Thyroid gland (tissue), 4 donors: ENCODE measurements at regions not wholly inside any gene's neighbourhood (a gene's known extent, or its start where the extent isn't known, plus 50 kb on each side); places are given as distances from the start of the nearest gene placed in this dataset.

ENCODE experiments used
- DNase-seq, 2 donors: peaks; one replicate each; pipeline ENCODE4 v3.0.0-alpha.2; 2019
- H3K27ac ChIP-seq, 3 donors: fragments of 200-600 bp; sonication (generic); 1 replicate in 2 of 3; 2 replicates in 1 of 3; pipeline ENCODE4 v1.5.1; 2016 to 2019; ENCODE audit warnings: mild to moderate bottlenecking in 1 of 3, moderate library complexity in 1 of 3
- H3K27me3 ChIP-seq: fragments of 200-600 bp; sonication (generic); one replicate; pipeline ENCODE4 v1.5.1; 2019
- H3K36me3 ChIP-seq, 2 donors: fragments of 200-600 bp; sonication (generic); one replicate each; pipeline ENCODE4 v1.5.1; 2016 to 2019
- H3K4me1 ChIP-seq, 2 donors: fragments of 200-600 bp; sonication (generic); one replicate each; pipeline ENCODE4 v1.5.1; 2017 to 2019
- H3K4me3 ChIP-seq, 3 donors: fragments of 200-600 bp; sonication (generic); replicated peaks in 1 of 3; 1 replicate in 2 of 3; 2 replicates in 1 of 3; pipeline ENCODE4 v1.5.1; 2016; ENCODE audit warnings: mild to moderate bottlenecking in 1 of 3
- H3K9me3 ChIP-seq: fragments of 200-600 bp; sonication (generic); one replicate; pipeline ENCODE4 v1.5.1; 2017
- POLR2A ChIP-seq, 2 donors: fragments of 450-650 bp; IDR thresholded peaks; one replicate each; pipeline ENCODE4 v1.6.1; 2017; ENCODE audit warnings: antibody characterized with exemption in 2 of 2, mild to moderate bottlenecking in 2 of 2, moderate library complexity in 1 of 2
- WGBS, 2 donors: methylation state at CpG; one replicate each; pipeline ENCODE4 v1.1.5; 2017; 5-methylcytosine and 5-hydroxymethylcytosine counted together
- intact Hi-C: fragments of 100-400 bp; cut with DNase I; formaldehyde crosslinking; loops from one replicate; pipeline ENCODE4 v1.15.1; 2023
- TF ChIP-seq, protein P1 (sequence below), 6 experiments: fragments of 200-600 bp in 3 of 6; fragments of 450-650 bp in 3 of 6; sonication (generic) in 3 of 6; IDR thresholded peaks; one replicate each; pipeline ENCODE4 v1.5.1; 2016 to 2019; ENCODE audit warnings: antibody characterized with exemption in 6 of 6, mild to moderate bottlenecking in 2 of 6, inconsistent platforms in 1 of 6, moderate library complexity in 1 of 6

DNA sequence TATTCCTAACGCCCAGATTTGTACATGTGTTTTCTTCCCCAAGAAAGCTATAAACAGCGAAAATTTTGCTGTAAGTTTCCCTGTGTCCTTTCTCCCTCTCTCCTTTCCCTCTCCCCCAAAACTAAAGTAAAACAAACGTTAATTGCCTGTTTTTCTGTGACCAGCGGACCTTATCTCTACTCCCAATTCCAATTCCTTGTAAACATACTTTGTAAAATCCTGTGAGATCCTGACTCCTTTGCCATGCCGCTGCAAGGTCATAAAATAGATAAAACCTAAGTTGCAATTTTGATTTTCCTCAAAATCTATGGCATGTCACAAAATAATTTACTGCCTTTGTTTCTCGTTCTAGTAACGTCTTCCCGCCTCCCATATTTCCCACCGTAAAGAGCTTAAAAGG, 217.6 kb downstream of the USP6NL start:
- H3K36me3 ChIP-seq, result no peaks in the 10 kb centered on the region
- TF ChIP-seq, protein P1, sequence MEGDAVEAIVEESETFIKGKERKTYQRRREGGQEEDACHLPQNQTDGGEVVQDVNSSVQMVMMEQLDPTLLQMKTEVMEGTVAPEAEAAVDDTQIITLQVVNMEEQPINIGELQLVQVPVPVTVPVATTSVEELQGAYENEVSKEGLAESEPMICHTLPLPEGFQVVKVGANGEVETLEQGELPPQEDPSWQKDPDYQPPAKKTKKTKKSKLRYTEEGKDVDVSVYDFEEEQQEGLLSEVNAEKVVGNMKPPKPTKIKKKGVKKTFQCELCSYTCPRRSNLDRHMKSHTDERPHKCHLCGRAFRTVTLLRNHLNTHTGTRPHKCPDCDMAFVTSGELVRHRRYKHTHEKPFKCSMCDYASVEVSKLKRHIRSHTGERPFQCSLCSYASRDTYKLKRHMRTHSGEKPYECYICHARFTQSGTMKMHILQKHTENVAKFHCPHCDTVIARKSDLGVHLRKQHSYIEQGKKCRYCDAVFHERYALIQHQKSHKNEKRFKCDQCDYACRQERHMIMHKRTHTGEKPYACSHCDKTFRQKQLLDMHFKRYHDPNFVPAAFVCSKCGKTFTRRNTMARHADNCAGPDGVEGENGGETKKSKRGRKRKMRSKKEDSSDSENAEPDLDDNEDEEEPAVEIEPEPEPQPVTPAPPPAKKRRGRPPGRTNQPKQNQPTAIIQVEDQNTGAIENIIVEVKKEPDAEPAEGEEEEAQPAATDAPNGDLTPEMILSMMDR (IDR thresholded peaks at IDR 0.05), result no peak
- no peak for TF ChIP-seq POLR2A (IDR thresholded peaks at IDR 0.05)
- no peak overlapping the region for H3K27ac ChIP-seq
- no peaks in the 10 kb centered on the region for H3K27me3 ChIP-seq
- no peaks in the 10 kb centered on the region for H3K9me3 ChIP-seq
- 44 to 56% methylated on average over 9 of the region's 9 CpGs for WGBS, 2 donors
- intact Hi-C loops, result no loop called here
- peaks cover 0 to 4% of the 10 kb centered on the region in 2 donors for H3K4me1 ChIP-seq
- no peak for DNase-seq
- no peak overlapping the region for H3K4me3 ChIP-seq

DNA sequence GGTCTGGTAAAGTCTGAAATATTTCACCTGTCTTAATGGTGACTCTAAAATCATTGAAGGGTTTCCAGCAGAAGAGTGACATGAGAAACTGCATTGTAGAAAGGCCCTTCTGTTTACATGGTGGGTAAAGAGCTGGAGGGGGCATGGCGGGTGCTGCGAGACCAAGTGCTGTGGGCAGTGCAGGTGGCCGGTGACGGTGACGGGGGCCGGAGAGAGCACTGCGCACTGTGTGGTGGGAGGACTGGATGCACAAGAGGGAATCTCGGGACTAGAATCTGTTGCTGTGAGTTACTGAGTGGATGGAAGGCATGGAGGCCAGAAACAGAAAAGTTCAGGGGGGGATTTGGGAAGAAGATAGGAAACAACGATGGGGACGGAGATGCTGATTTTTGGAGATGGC, 218.7 kb downstream of the USP6NL start:
- intact Hi-C loops, result no loop called here
- TF ChIP-seq, protein P1 (IDR thresholded peaks at IDR 0.05), result no peak
- no peaks in the 10 kb centered on the region for H3K27me3 ChIP-seq
- H3K9me3 ChIP-seq, result no peaks in the 10 kb centered on the region
- no peak for DNase-seq
- H3K4me3 ChIP-seq, result no peak overlapping the region
- no peaks in the 10 kb centered on the region for H3K4me1 ChIP-seq
- no peaks in the 10 kb centered on the region for H3K36me3 ChIP-seq
- H3K27ac ChIP-seq, result no peak overlapping the region
- 95 to 97% methylated on average over 10 of the region's 10 CpGs for WGBS, 2 donors

DNA sequence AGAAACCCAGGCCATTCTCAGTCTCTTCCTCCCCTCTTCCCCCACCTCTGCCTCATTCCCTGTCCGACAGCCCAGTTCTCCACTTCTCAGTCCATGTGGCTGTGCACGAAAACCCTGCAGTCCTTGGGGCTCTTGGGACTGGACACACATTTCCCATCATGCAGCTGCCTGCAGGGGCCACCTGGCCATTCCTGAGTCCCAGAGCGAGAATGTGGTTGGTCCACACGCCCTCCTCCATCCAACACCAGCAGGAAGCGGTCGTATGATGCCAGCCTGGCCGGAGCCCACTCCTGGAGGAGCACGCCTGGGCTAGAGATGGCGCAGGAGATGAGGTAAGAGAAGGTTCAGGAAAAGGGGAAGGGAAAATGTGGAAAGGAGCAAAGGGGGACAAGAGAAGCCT, 222.5 kb downstream of the USP6NL start:
- intact Hi-C loops, result no loop called here
- no peaks in the 10 kb centered on the region for H3K9me3 ChIP-seq
- H3K36me3 ChIP-seq, result no peaks in the 10 kb centered on the region
- no peaks in the 10 kb centered on the region for H3K27me3 ChIP-seq
- no peak overlapping the region for H3K27ac ChIP-seq
- 86 to 94% methylated on average over 9 of the region's 9 CpGs for WGBS, 2 donors
- H3K4me3 ChIP-seq, result no peak overlapping the region
- DNase-seq, result no peak
- no peaks in the 10 kb centered on the region for H3K4me1 ChIP-seq
- TF ChIP-seq, protein P1 (IDR thresholded peaks at IDR 0.05), result no peak
- no peak for TF ChIP-seq POLR2A (IDR thresholded peaks at IDR 0.05)

DNA sequence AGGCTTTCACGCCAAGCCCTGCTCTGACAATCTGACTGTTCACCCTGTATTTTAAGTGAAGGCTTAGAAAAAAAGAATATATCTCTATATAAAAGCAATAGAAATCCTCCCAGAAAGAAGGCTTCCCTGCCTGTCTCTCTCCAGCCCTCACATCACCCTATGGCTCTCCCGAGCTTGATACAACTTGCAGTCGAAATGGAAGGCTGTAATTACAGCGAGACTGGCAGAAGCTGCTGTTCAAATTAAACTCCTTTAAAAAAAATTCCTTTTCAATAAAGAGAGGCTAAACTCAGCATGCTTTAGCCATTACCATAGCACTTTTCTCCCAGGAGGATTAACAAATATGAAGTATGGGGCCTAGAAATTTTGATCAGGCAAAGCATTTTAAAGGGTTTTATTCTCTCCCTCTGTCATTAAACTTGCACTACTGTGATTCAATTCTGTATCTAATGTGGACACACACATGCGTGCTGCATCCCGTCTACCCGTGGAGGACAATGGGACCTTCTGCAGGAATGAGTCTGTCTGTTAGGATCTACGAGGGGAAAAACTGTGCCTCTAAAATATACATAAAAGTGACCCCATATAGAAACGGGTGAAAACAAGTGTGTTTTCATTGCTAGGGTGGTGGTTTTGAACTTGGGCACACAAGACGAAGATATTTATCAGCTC, 223.8 kb downstream of the USP6NL start:
- DNase-seq, result no peak
- H3K4me1 ChIP-seq, result no peaks in the 10 kb centered on the region
- H3K4me3 ChIP-seq, result no peak overlapping the region
- intact Hi-C loops, result no loop called here
- H3K9me3 ChIP-seq, result no peaks in the 10 kb centered on the region
- no peak for TF ChIP-seq POLR2A (IDR thresholded peaks at IDR 0.05)
- TF ChIP-seq, protein P1 (IDR thresholded peaks at IDR 0.05), result no peak
- WGBS, 2 donors, result 75 to 86% methylated on average over 10 of the region's 10 CpGs
- no peak overlapping the region for H3K27ac ChIP-seq
- H3K27me3 ChIP-seq, result no peaks in the 10 kb centered on the region
- no peaks in the 10 kb centered on the region for H3K36me3 ChIP-seq

DNA sequence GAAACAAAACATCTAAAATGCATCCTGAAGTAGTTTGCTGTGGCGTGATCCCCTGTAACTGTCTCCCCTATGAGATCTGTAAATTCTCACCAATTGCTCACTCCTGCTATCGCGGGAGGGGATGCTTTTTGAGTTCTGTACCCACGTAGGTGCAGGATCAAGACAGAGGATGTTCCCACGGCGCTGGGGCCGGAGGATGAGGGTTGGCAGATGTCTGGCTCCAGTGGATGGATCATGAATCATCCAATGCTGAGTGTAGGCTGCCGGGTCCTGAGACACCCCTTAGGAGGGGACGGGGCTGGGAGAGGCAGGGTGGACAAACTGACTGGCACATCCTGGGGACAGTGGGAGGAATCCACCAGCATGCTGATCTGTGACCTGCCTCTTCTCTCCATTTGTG, 224.4 kb downstream of the USP6NL start:
- Histone ChIP-seq H3K4me1 (no peaks in the 10 kb centered on the region), H3K27ac (no peak overlapping the region), H3K36me3 (no peaks in the 10 kb centered on the region), H3K27me3 (no peaks in the 10 kb centered on the region), H3K9me3 (no peaks in the 10 kb centered on the region), H3K4me3 (no peak overlapping the region)
- intact Hi-C loops, result no loop called here
- WGBS, 2 donors, result 85 to 90% methylated on average over 9 of the region's 9 CpGs
- no peak for TF ChIP-seq POLR2A (IDR thresholded peaks at IDR 0.05)
- TF ChIP-seq, protein P1 (IDR thresholded peaks at IDR 0.05), result no peak
- no peak for DNase-seq
